Heart left ventricle (tissue), 16 donors: ENCODE measurements at regions not wholly inside any gene's neighbourhood (a gene's known extent, or its start where the extent isn't known, plus 50 kb on each side); places are given as distances from the start of the nearest gene placed in this dataset.
A peak's percentile ranks its signal among the peaks of the same experiment; 100 is the strongest.
"Not testable (repeated sequence)": the region's sequence is repeated elsewhere in the genome, so short reads cannot be mapped to it uniquely, and the experiment has no call there.

Source experiments
- ATAC-seq, 4 donors: fragments of 200-7000 bp; cut with Tn5 transposase; one replicate each; pipeline ENCODE4 v1.9.1; 2020 to 2022; ENCODE audit warnings: moderate library complexity in 4 of 4, mild to moderate bottlenecking in 3 of 4, moderate number of reproducible peaks in 1 of 4
- DNase-seq, 5 donors: peaks; one replicate each; pipeline ENCODE4 v3.0.0-alpha.2; 2020
- H3K27ac ChIP-seq, 12 donors: fragments of 200-600 bp; sonication (generic) in 4 of 12; one replicate each; pipeline versions ENCODE4 v1.5.0 to v1.8.0; 2016 to 2022; ENCODE audit warnings: mild to moderate bottlenecking in 2 of 12
- H3K27me3 ChIP-seq, 9 donors: fragments of 200-600 bp; sonication (generic) in 2 of 9; one replicate each; pipeline versions ENCODE4 v1.5.1 to v1.8.0; 2016 to 2022; ENCODE audit warnings: mild to moderate bottlenecking in 3 of 9
- H3K36me3 ChIP-seq, 9 donors: fragments of 200-600 bp; sonication (generic) in 2 of 9; one replicate each; pipeline versions ENCODE4 v1.5.0 to v1.8.0; 2018 to 2022; ENCODE audit warnings: mild to moderate bottlenecking in 2 of 9
- H3K4me1 ChIP-seq, 12 donors: fragments of 200-600 bp; sonication (generic) in 4 of 12; one replicate each; pipeline versions ENCODE4 v1.5.0 to v1.8.0; 2016 to 2022; ENCODE audit warnings: mild to moderate bottlenecking in 3 of 12
- H3K4me3 ChIP-seq, 12 donors: fragments of 200-600 bp; sonication (generic) in 4 of 12; one replicate each; pipeline versions ENCODE4 v1.5.0 to v1.8.0; 2017 to 2022; ENCODE audit warnings: mild to moderate bottlenecking in 9 of 12, moderate library complexity in 4 of 12
- H3K9me3 ChIP-seq, 12 donors: fragments of 200-600 bp; sonication (generic) in 4 of 12; one replicate each; pipeline versions ENCODE4 v1.5.0 to v1.8.0; 2016 to 2022; ENCODE audit warnings: mild to moderate bottlenecking in 1 of 12
- WGBS, 4 donors: extraction: QIAGEN DNeasy Blood & Tissue Kit in 2 of 4; methylation state at CpG; one replicate each; pipeline versions ENCODE4 v1.1.5 to v1.1.7; 2013 to 2018; 5-methylcytosine and 5-hydroxymethylcytosine counted together
- intact Hi-C, 10 donors: fragments of 100-400 bp; cut with DNase I; formaldehyde crosslinking; loops; one replicate each; pipeline versions ENCODE4 v1.11.1 to v1.14.2; 2022
- donor health status: ischemic (EF 13 %, LVEDD 7.1; RV severe dilation, severe dysfunction).
- donor health status: healthy with polysubstance abuse.
- donor health status: DM: no; HTN: yes; CAD: no.
- donor health status: DM: no; HTN: no; CAD: no.
- donor health status: ischemic (EF 25% LVEDD 6.9; RV normal size, moderate dysfunction).
- donor health status: ischemic (EF 25% LVEDD 5.7; RV mildly dilated, moderate dysfunction).
- donor health status: healthy.
- donor health status: DM: yes; HTN: yes; CAD: no.
- donor health status: ischemic (EF 35%, LVEDD 5.7; RV mildly dilated, moderate dysfunction).
- donor health status: nonischemic (EF 11% LVEDD 7.7; RV severe dilation, severe dysfunction).
- donor health status: DM: yes; HTN: yes; CAD: no.
- donor health status: PGD.
- donor health status: ischemic (EF 29% LVEDD 5.4; RV normal size, mild dysfunction).
- donor health status: nonischemic (EF 23%, LVEDD 6.1; RV moderate dilation, normal function).

- H3K36me3 ChIP-seq, DNase-seq, ATAC-seq, H3K27me3 ChIP-seq, H3K9me3 ChIP-seq, intact Hi-C loops, H3K4me3 ChIP-seq, H3K27ac ChIP-seq, H3K4me1 ChIP-seq: not testable (repeated sequence)
- 88 to 89% methylated on average over 6 of the region's 14 CpGs; no CpG with 5 or more reads in 2 of the 4 donors for WGBS, 4 donors
Measured at GRCh38 chr2:89537862-89538261, 846.4 kb downstream of the RPIA start.

GRCh38 chr2:89544110-89544509, 852.6 kb downstream of the RPIA start:
- H3K27me3 ChIP-seq, H3K27ac ChIP-seq, intact Hi-C loops, H3K4me1 ChIP-seq, H3K36me3 ChIP-seq, DNase-seq, ATAC-seq, H3K4me3 ChIP-seq, H3K9me3 ChIP-seq: not testable (repeated sequence)
- 63 to 82% (median 73%) methylated on average over 5 of the region's 8 CpGs for WGBS, 4 donors

GRCh38 chr2:89579154-89579553, 887.7 kb downstream of the RPIA start:
- H3K27me3 ChIP-seq, H3K36me3 ChIP-seq, H3K27ac ChIP-seq, H3K9me3 ChIP-seq, intact Hi-C loops, ATAC-seq, H3K4me3 ChIP-seq, H3K4me1 ChIP-seq, DNase-seq: not testable (repeated sequence)
- 40 to 95% (median 92%) methylated on average over 1 to 6 of the region's 8 CpGs; no CpG with 5 or more reads in 1 of the 4 donors for WGBS, 4 donors

- H3K27me3 ChIP-seq, H3K4me1 ChIP-seq, intact Hi-C loops, H3K4me3 ChIP-seq, ATAC-seq, H3K9me3 ChIP-seq, H3K36me3 ChIP-seq, H3K27ac ChIP-seq: not testable (repeated sequence)
- 66% methylated on average over 5 of the region's 17 CpGs; no CpG with 5 or more reads in 3 of the 4 donors for WGBS, 4 donors
- peak; percentile 39 to 79 (median 64) for DNase-seq
Measured at GRCh38 chr2:89582816-89583215, 891.3 kb downstream of the RPIA start.

GRCh38 chr2:89584046-89584445, 892.6 kb downstream of the RPIA start:
- peak overlapping the region in 6 of 12 donors; percentile 14 to 63 (median 32) for H3K4me3 ChIP-seq
- H3K27ac ChIP-seq = peak overlapping the region in 2 of 12 donors; percentile 37 to 38
- H3K9me3 ChIP-seq, H3K36me3 ChIP-seq, intact Hi-C loops, H3K4me1 ChIP-seq, ATAC-seq, H3K27me3 ChIP-seq: not testable (repeated sequence)
- DNase-seq = peak in 1 of 5 donors; percentile 24
- WGBS, 4 donors = 75 to 82% (median 78%) methylated on average over 2 to 8 of the region's 14 CpGs

- H3K9me3 ChIP-seq, intact Hi-C loops, H3K36me3 ChIP-seq, H3K27me3 ChIP-seq, H3K4me1 ChIP-seq: not testable (repeated sequence)
- H3K27ac ChIP-seq = peak overlapping the region in 3 of 12 donors; percentile 35 to 66 (median 37)
- WGBS, 4 donors = 16 to 36% methylated on average over 9 to 10 of the region's 21 CpGs; no CpG with 5 or more reads in 2 of the 4 donors
- peak overlapping the region in 10 of 12 donors; percentile 27 to 63 (median 52) for H3K4me3 ChIP-seq
- DNase-seq (peak in 1 of 5 donors; percentile 66), ATAC-seq (peak in 1 of 4 donors; percentile 26)
Measured at GRCh38 chr2:89584868-89585557, 893.5 kb downstream of the RPIA start.

- ATAC-seq (peak in 3 of 4 donors; percentile 80 to 100 (median 100)), DNase-seq (peak; percentile 47 to 81 (median 75))
- peak overlapping the region in 11 of 12 donors; percentile 14 to 63 (median 52) for H3K4me3 ChIP-seq
- H3K4me1 ChIP-seq, H3K9me3 ChIP-seq, intact Hi-C loops, H3K27me3 ChIP-seq, H3K36me3 ChIP-seq: not testable (repeated sequence)
- 6 to 31% (median 11%) methylated on average over 21 to 32 of the region's 34 CpGs for WGBS, 4 donors
- peak overlapping the region in 2 of 12 donors; percentile 37 to 66 for H3K27ac ChIP-seq
Measured at GRCh38 chr2:89585558-89585920, 894.1 kb downstream of the RPIA start.

- H3K4me1 ChIP-seq, DNase-seq, H3K4me3 ChIP-seq, intact Hi-C loops, H3K27ac ChIP-seq, ATAC-seq, H3K9me3 ChIP-seq, H3K27me3 ChIP-seq, H3K36me3 ChIP-seq: not testable (repeated sequence)
- 71 to 80% (median 75%) methylated on average over 3 of the region's 4 CpGs for WGBS, 4 donors
Measured at GRCh38 chr2:89599843-89600242, 908.4 kb downstream of the RPIA start.

GRCh38 chr2:89606514-89606913, 915.0 kb downstream of the RPIA start:
- ATAC-seq, H3K4me1 ChIP-seq, intact Hi-C loops, H3K9me3 ChIP-seq, DNase-seq, H3K4me3 ChIP-seq, H3K36me3 ChIP-seq, H3K27ac ChIP-seq: not testable (repeated sequence)
- WGBS, 4 donors = 53 to 75% (median 62%) methylated on average over 1 to 2 of the region's 2 CpGs
- H3K27me3 ChIP-seq = peaks cover 0 to 20% (median 7%) of the 10 kb centered on the region in 9 donors

GRCh38 chr2:89610207-89610926, 918.9 kb downstream of the RPIA start:
- H3K27ac ChIP-seq, H3K36me3 ChIP-seq, H3K9me3 ChIP-seq, H3K4me1 ChIP-seq, ATAC-seq, H3K4me3 ChIP-seq, intact Hi-C loops: not testable (repeated sequence)
- peak in 2 of 5 donors; percentile 29 to 62 for DNase-seq
- WGBS, 4 donors = 90 to 92% (median 91%) methylated on average over 33 of the region's 33 CpGs
- H3K27me3 ChIP-seq = peaks cover 0 to 46% (median 9%) of the 10 kb centered on the region in 9 donors
